Gastroesophageal sphincter (tissue), 3 donors: ENCODE measurements at regions not wholly inside any gene's neighbourhood (a gene's known extent, or its start where the extent isn't known, plus 50 kb on each side); places are given as distances from the start of the nearest gene placed in this dataset.

Experiments used
- CTCF ChIP-seq, 4 experiments: fragments of 200-600 bp in 2 of 4; fragments of 450-650 bp in 2 of 4; sonication (generic) in 1 of 4; IDR thresholded peaks; one replicate each; pipeline ENCODE4 v1.5.1; 2017 to 2019; ENCODE audit warnings: antibody characterized with exemption in 4 of 4, mild to moderate bottlenecking in 2 of 4, moderate library complexity in 2 of 4
- POLR2A ChIP-seq, 2 donors: fragments of 450-650 bp; IDR thresholded peaks; one replicate each; pipeline ENCODE4 v1.6.1; 2017; ENCODE audit warnings: antibody characterized with exemption in 2 of 2, mild to moderate bottlenecking in 2 of 2, moderate library complexity in 1 of 2
- POLR2AphosphoS5 ChIP-seq: sonication (generic); formaldehyde crosslinking; IDR thresholded peaks from one replicate; pipeline ENCODE4 v1.6.1; 2017; ENCODE audit warnings: antibody characterized with exemption

GRCh38 chr20:7622399-7622961 is 317.8 kb downstream of the HAO1 start:
- no peak for TF ChIP-seq POLR2AphosphoS5
- no peak for TF ChIP-seq CTCF (IDR thresholded peaks at IDR 0.05)
- TF ChIP-seq POLR2A (IDR thresholded peaks at IDR 0.05): no peak
